ENCODE measurements at regions not wholly inside any gene's neighbourhood (a gene's known extent, or its start where the extent isn't known, plus 50 kb on each side); places are given as distances from the start of the nearest gene placed in this dataset.

DNA sequence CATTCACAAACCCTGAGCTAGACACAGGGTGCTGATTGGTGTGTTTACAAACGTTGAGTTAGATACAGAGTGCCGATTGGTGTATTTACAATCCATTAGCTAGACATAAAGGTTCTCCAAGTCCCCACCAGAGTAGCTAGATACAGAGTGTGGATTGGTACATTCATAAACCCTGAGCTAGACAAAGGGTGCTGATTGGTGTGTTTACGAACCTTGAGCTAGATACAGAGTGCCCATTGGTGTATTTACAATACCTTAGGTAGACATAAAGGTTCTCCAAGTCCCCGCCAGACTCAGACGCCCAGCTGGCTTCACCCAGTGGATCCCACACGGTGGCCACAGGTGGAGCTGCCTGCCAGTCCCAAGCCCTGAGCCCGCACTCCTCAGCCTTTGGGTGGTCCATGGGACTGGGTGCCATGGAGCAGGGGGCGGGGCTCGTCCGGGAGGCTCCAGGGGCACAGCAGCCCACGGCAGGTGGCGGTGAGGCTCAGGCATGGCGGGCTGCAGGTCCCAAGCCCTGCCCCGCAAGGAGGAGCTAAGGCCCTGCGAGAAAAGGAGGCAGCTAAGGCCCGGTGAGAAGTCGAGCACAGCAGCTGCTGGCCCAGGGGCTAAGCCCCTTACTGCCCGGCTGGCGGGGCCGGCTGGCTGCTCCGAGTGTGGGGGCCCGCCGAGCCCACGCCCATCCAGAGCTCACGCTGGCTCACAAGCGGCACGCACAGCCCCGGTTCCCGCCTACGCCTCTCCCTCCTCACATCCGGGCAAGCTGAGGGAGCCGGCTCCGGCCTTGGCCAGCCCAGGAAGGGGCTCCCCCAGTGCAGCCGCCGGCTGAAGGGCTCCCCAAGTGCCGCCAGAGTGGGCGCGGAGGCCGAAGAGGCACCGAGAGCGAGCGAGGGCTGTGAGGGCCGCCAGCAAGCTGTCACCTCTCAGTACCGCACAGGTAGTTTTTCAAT, 1039.2 kb upstream of the CDH9 start:
- Histone ChIP-seq H3T11ph (ENCODE audit: low read length) (no peak overlapping the region), H3K18ac (ENCODE audit: insufficient read length, low read depth, low read length) (no peak overlapping the region), H2BK15ac (ENCODE audit: low read depth, low read length) (no peak overlapping the region), H2BK120ac (ENCODE audit: low read depth, low read length, poor library complexity, severe bottlenecking) (no peak overlapping the region), H3K4me1 (ENCODE audit: insufficient read depth, low read length) (no peaks in the 10 kb centered on the region), H3K79me1 (ENCODE audit: insufficient read depth, low read depth, low read length, poor library complexity, severe bottlenecking) (no peaks in the 10 kb centered on the region), H2BK5ac (ENCODE audit: insufficient read length, low read length) (no peak overlapping the region), H3K23ac (ENCODE audit: insufficient read length, low read depth, low read length) (no peak overlapping the region), H3K4me2 (ENCODE audit: insufficient read depth, insufficient read length, low read length) (no peak overlapping the region), H2AFZ (ENCODE audit: low read length) (no peak overlapping the region), H2BK20ac (ENCODE audit: low read depth, low read length, poor library complexity, severe bottlenecking) (no peak overlapping the region), H4K8ac (replicated peaks; ENCODE audit: insufficient read length, low read depth, low read length) (no peak overlapping the region), H4K20me1 (ENCODE audit: control insufficient read depth, insufficient read depth, insufficient read length) (no peaks in the 10 kb centered on the region), H4K91ac (ENCODE audit: insufficient read length, low read depth, low read length) (no peak overlapping the region), H3K79me2 (ENCODE audit: insufficient read depth, low read length) (no peaks in the 10 kb centered on the region), H3K56ac (ENCODE audit: insufficient read length, low read depth, low read length) (no peak overlapping the region), H3K9me3 (ENCODE audit: control insufficient read depth, low read depth, low read length) (no peaks in the 10 kb centered on the region), H2BK12ac (ENCODE audit: insufficient read length, low read depth, low read length) (no peak overlapping the region), H3K9ac (ENCODE audit: extremely low read depth, insufficient read length, low read length) (no peak overlapping the region), H3K27ac (ENCODE audit: insufficient read length, low read depth, low read length) (no peak overlapping the region), H3K23me2 (ENCODE audit: insufficient read length, low read depth, low read length, poor library complexity, severe bottlenecking) (no peaks in the 10 kb centered on the region), H3K14ac (ENCODE audit: insufficient read depth, low read length) (no peak overlapping the region), H3K27me3 (ENCODE audit: insufficient read depth, low read length) (no peaks in the 10 kb centered on the region), H3K4ac (ENCODE audit: low read depth, low read length) (no peak overlapping the region), H2AK5ac (ENCODE audit: insufficient read length, low read length) (no peak overlapping the region), H4K5ac (ENCODE audit: insufficient read length, low read depth, low read length) (no peak overlapping the region)
- Mint-ChIP-seq H3K27ac (no peak overlapping the region; a peak in 1 of 7 replicates), H3K4me1 (no peaks in the 10 kb centered on the region), H3K9me3 (peaks cover 5 to 18% of the 10 kb centered on the region in 2 experiments; a peak in 4 of 5 replicates), H3K36me3 (ENCODE audit: insufficient read depth in 1 of 3, low read depth in 3 of 3) (peaks cover 0 to 7% (median 6%) of the 10 kb centered on the region in 3 experiments; a peak in 4 of 7 replicates), H3K4me3 (no peak overlapping the region), H3K27me3 (ENCODE audit: low read depth) (no peaks in the 10 kb centered on the region)
- no peak for DNase-seq
- TF ChIP-seq, protein P1, sequence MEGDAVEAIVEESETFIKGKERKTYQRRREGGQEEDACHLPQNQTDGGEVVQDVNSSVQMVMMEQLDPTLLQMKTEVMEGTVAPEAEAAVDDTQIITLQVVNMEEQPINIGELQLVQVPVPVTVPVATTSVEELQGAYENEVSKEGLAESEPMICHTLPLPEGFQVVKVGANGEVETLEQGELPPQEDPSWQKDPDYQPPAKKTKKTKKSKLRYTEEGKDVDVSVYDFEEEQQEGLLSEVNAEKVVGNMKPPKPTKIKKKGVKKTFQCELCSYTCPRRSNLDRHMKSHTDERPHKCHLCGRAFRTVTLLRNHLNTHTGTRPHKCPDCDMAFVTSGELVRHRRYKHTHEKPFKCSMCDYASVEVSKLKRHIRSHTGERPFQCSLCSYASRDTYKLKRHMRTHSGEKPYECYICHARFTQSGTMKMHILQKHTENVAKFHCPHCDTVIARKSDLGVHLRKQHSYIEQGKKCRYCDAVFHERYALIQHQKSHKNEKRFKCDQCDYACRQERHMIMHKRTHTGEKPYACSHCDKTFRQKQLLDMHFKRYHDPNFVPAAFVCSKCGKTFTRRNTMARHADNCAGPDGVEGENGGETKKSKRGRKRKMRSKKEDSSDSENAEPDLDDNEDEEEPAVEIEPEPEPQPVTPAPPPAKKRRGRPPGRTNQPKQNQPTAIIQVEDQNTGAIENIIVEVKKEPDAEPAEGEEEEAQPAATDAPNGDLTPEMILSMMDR (conservative IDR thresholded peaks at IDR 0.05): no peak
- no CpG with 5 or more reads among the region's 44 CpGs for WGBS (ENCODE audit: extremely low coverage, insufficient read length, low lambda C conversion rate)

Measured in H9 (cell line).